ENCODE measurements at regions not wholly inside any gene's neighbourhood (a gene's known extent, or its start where the extent isn't known, plus 50 kb on each side); places are given as distances from the start of the nearest gene placed in this dataset.

DNA sequence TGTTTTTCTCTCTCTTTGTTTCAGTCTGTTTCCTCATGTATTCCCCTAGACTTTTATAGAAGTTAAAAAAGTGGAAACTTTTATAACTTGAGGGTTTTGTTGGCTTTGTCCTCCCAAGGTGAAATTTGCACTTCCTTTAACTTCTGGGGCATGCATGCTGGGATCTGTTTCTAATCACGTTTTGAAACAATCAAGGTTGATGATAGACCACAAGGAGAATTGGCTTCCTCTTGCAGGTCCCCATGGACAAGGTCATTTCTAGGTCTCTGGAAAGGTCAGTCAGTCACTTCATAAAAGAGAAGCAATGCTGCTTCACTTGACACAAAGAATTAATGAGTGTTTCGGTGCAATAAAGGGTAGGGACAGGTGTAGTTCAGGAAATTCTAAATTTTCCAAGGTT lies 811.8 kb upstream of the CELF2 start:
- Histone ChIP-seq H3K4me1 (ENCODE audit: control insufficient read depth in 1 of 2, extremely low read depth in 1 of 2, insufficient read depth in 2 of 2, low read length in 2 of 2) (no peaks in the 10 kb centered on the region), H3K27me3 (replicated peaks in 1 of 2; ENCODE audit: control insufficient read depth in 2 of 2, extremely low read depth in 1 of 2, insufficient read depth in 2 of 2, low read length in 1 of 2) (no peaks in the 10 kb centered on the region), H3K27ac (ENCODE audit: low read length) (no peak overlapping the region), H3K9me3 (no peaks in the 10 kb centered on the region), H3K36me3 (ENCODE audit: control insufficient read depth in 2 of 2, extremely low read depth in 1 of 2, insufficient read depth in 1 of 2, low read length in 1 of 2) (no peaks in the 10 kb centered on the region), H3K4me3 (ENCODE audit: control insufficient read depth in 1 of 2, extremely low read depth in 1 of 2, low read length in 1 of 2) (no peak overlapping the region)
- H3K36me3 Mint-ChIP-seq: no peaks in the 10 kb centered on the region
- CTCF ChIA-PET: no interaction called here
- H3K9me3 Mint-ChIP-seq: peaks cover 3 to 17% (median 10%) of the 10 kb centered on the region in 3 donors
- no peaks in the 10 kb centered on the region for H3K4me1 Mint-ChIP-seq
- ATAC-seq (replicated peaks in 1 of 4) (no peak), DNase-seq (no peak)
- POLR2A ChIA-PET: no interaction called here
- no peak overlapping the region for H3K4me3 Mint-ChIP-seq
- H3K27ac Mint-ChIP-seq: no peak overlapping the region
- H3K27me3 Mint-ChIP-seq: peaks cover 0 to 3% of the 10 kb centered on the region in 2 donors
- WGBS (ENCODE audit: insufficient coverage): 70% methylated on average over 1 of the region's 2 CpGs

GRCh38 chr10:10207538-10207937 lies 810.1 kb upstream of the CELF2 start:
- no peak overlapping the region for H3K4me3 Mint-ChIP-seq
- H3K4me1 ChIP-seq (ENCODE audit: control insufficient read depth in 1 of 2, extremely low read depth in 1 of 2, insufficient read depth in 2 of 2, low read length in 2 of 2): no peaks in the 10 kb centered on the region
- no peaks in the 10 kb centered on the region for H3K4me1 Mint-ChIP-seq
- H3K27me3 Mint-ChIP-seq: peaks cover 0 to 3% of the 10 kb centered on the region in 2 donors
- H3K36me3 ChIP-seq (ENCODE audit: control insufficient read depth in 2 of 2, extremely low read depth in 1 of 2, insufficient read depth in 1 of 2, low read length in 1 of 2): no peaks in the 10 kb centered on the region
- H3K27me3 ChIP-seq (replicated peaks in 1 of 2; ENCODE audit: control insufficient read depth in 2 of 2, extremely low read depth in 1 of 2, insufficient read depth in 2 of 2, low read length in 1 of 2): no peaks in the 10 kb centered on the region
- ATAC-seq (replicated peaks in 1 of 4) (no peak), DNase-seq (no peak)
- 100% methylated on average over 1 of the region's 3 CpGs for WGBS (ENCODE audit: insufficient coverage)
- ChIA-PET CTCF (no interaction called here), POLR2A (no interaction called here)
- H3K9me3 ChIP-seq: no peaks in the 10 kb centered on the region
- peaks cover 3 to 17% (median 10%) of the 10 kb centered on the region in 3 donors for H3K9me3 Mint-ChIP-seq
- no peak overlapping the region for H3K4me3 ChIP-seq (ENCODE audit: control insufficient read depth in 1 of 2, extremely low read depth in 1 of 2, low read length in 1 of 2)
- H3K27ac Mint-ChIP-seq: no peak overlapping the region
- H3K27ac ChIP-seq (ENCODE audit: low read length): no peak overlapping the region
- H3K36me3 Mint-ChIP-seq: no peaks in the 10 kb centered on the region

DNA sequence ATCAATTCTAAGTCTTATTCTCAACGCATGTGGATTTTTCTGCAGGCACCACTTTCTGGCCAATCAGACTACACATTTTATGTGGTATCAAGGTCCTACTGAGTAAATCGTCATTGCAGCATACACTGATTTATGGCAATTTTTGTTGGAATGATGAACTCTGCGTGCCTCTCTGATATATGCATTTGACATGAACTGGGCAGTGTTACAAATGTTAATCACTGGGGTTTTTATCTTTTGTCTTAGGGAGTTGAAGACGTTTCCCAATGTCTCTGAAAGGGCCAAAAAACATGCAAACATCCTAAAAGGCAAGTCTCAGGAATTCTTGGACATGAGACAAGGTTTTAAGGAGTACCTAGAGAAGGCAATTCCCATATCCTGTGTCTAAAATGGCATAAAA lies 809.5 kb upstream of the CELF2 start:
- ChIA-PET CTCF (no interaction called here), POLR2A (no interaction called here)
- H3K36me3 ChIP-seq (ENCODE audit: control insufficient read depth in 2 of 2, extremely low read depth in 1 of 2, insufficient read depth in 1 of 2, low read length in 1 of 2): no peaks in the 10 kb centered on the region
- no peak overlapping the region for H3K27ac Mint-ChIP-seq
- H3K4me3 ChIP-seq (ENCODE audit: control insufficient read depth in 1 of 2, extremely low read depth in 1 of 2, low read length in 1 of 2): no peak overlapping the region
- H3K9me3 Mint-ChIP-seq: peaks cover 3 to 12% (median 7%) of the 10 kb centered on the region in 3 donors
- no peaks in the 10 kb centered on the region for H3K36me3 Mint-ChIP-seq
- DNase-seq: no peak
- ATAC-seq (replicated peaks in 1 of 4): no peak
- H3K27me3 ChIP-seq (replicated peaks in 1 of 2; ENCODE audit: control insufficient read depth in 2 of 2, extremely low read depth in 1 of 2, insufficient read depth in 2 of 2, low read length in 1 of 2): no peaks in the 10 kb centered on the region
- peaks cover 0 to 3% of the 10 kb centered on the region in 2 donors for H3K27me3 Mint-ChIP-seq
- no peak overlapping the region for H3K27ac ChIP-seq (ENCODE audit: low read length)
- no peaks in the 10 kb centered on the region for H3K9me3 ChIP-seq
- H3K4me3 Mint-ChIP-seq: no peak overlapping the region
- H3K4me1 ChIP-seq (ENCODE audit: control insufficient read depth in 1 of 2, extremely low read depth in 1 of 2, insufficient read depth in 2 of 2, low read length in 2 of 2): no peaks in the 10 kb centered on the region
- H3K4me1 Mint-ChIP-seq: no peaks in the 10 kb centered on the region
- WGBS (ENCODE audit: insufficient coverage): no CpG with 5 or more reads among the region's 4 CpGs

- ATAC-seq (replicated peaks in 1 of 4) (no peak), DNase-seq (no peak)
- ChIA-PET CTCF (no interaction called here), POLR2A (no interaction called here)
- Histone ChIP-seq H3K9me3 (no peaks in the 10 kb centered on the region), H3K36me3 (ENCODE audit: control insufficient read depth in 2 of 2, extremely low read depth in 1 of 2, insufficient read depth in 1 of 2, low read length in 1 of 2) (no peaks in the 10 kb centered on the region), H3K27me3 (replicated peaks in 1 of 2; ENCODE audit: control insufficient read depth in 2 of 2, extremely low read depth in 1 of 2, insufficient read depth in 2 of 2, low read length in 1 of 2) (no peaks in the 10 kb centered on the region), H3K4me3 (ENCODE audit: control insufficient read depth in 1 of 2, extremely low read depth in 1 of 2, low read length in 1 of 2) (no peak overlapping the region), H3K27ac (ENCODE audit: low read length) (no peak overlapping the region), H3K4me1 (ENCODE audit: control insufficient read depth in 1 of 2, extremely low read depth in 1 of 2, insufficient read depth in 2 of 2, low read length in 2 of 2) (no peaks in the 10 kb centered on the region)
- peaks cover 0 to 3% of the 10 kb centered on the region in 2 donors for H3K27me3 Mint-ChIP-seq
- H3K4me3 Mint-ChIP-seq: no peak overlapping the region
- no peaks in the 10 kb centered on the region for H3K4me1 Mint-ChIP-seq
- peaks cover 3 to 8% (median 7%) of the 10 kb centered on the region in 3 donors for H3K9me3 Mint-ChIP-seq
- no peaks in the 10 kb centered on the region for H3K36me3 Mint-ChIP-seq
- no peak overlapping the region for H3K27ac Mint-ChIP-seq
- WGBS (ENCODE audit: insufficient coverage): 52% methylated on average over 2 of the region's 3 CpGs
Observed at GRCh38 chr10:10209167-10209566, 808.5 kb upstream of the CELF2 start.

DNA sequence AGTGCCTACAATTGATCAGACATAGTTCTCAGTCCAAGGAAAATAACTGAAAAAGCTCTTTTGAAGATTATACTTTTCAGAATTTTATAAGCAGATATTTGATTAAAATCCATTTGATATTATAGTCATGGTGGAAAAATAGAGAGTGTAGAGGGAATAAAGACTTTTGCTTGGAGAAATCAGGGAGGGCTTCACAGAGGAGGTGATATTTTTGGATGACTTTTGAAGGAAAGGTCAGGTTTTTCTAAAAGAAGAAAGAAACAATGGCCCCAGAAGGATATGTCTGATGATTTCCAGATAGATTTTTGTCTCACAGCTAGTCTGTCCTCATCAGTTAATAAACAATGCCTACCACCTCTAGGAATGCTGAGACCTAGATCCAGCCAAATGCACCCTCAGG lies 806.3 kb upstream of the CELF2 start:
- DNase-seq (no peak), ATAC-seq (replicated peaks in 1 of 4) (no peak)
- Mint-ChIP-seq H3K27me3 (peaks cover 5 to 6% of the 10 kb centered on the region in 2 donors), H3K4me1 (no peaks in the 10 kb centered on the region), H3K27ac (no peak overlapping the region), H3K9me3 (no peaks in the 10 kb centered on the region), H3K4me3 (no peak overlapping the region), H3K36me3 (no peaks in the 10 kb centered on the region)
- Histone ChIP-seq H3K27me3 (replicated peaks in 1 of 2; ENCODE audit: control insufficient read depth in 2 of 2, extremely low read depth in 1 of 2, insufficient read depth in 2 of 2, low read length in 1 of 2) (no peaks in the 10 kb centered on the region), H3K4me3 (ENCODE audit: control insufficient read depth in 1 of 2, extremely low read depth in 1 of 2, low read length in 1 of 2) (no peak overlapping the region), H3K36me3 (ENCODE audit: control insufficient read depth in 2 of 2, extremely low read depth in 1 of 2, insufficient read depth in 1 of 2, low read length in 1 of 2) (no peaks in the 10 kb centered on the region), H3K9me3 (no peaks in the 10 kb centered on the region), H3K4me1 (ENCODE audit: control insufficient read depth in 1 of 2, extremely low read depth in 1 of 2, insufficient read depth in 2 of 2, low read length in 2 of 2) (no peaks in the 10 kb centered on the region), H3K27ac (ENCODE audit: low read length) (no peak overlapping the region)
- ChIA-PET CTCF (no interaction called here), POLR2A (no interaction called here)

DNA sequence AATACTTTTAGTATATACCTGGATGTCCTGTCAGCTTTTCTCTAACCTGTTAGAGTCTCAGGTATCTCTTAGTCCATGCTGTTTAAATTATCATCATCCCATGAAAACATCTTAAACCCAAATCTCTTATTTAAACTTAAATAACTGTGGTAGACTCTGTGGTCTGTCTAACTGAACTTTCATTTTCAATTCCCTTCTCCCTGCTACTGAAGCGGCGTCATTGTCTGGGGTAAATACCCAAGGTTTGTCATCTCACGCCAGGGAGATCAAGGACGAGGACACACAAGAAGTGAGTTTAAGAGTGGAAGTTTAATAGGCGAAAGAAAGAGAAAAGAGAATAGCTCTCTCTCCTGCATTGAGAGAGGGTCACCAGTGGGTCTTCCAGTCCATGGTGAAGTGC lies 804.4 kb upstream of the CELF2 start:
- H3K36me3 Mint-ChIP-seq: no peaks in the 10 kb centered on the region
- WGBS (ENCODE audit: insufficient coverage): 82% methylated on average over 3 of the region's 5 CpGs
- H3K9me3 Mint-ChIP-seq: no peaks in the 10 kb centered on the region
- Histone ChIP-seq H3K27me3 (replicated peaks in 1 of 2; ENCODE audit: control insufficient read depth in 2 of 2, extremely low read depth in 1 of 2, insufficient read depth in 2 of 2, low read length in 1 of 2) (no peaks in the 10 kb centered on the region), H3K4me1 (ENCODE audit: control insufficient read depth in 1 of 2, extremely low read depth in 1 of 2, insufficient read depth in 2 of 2, low read length in 2 of 2) (no peaks in the 10 kb centered on the region), H3K9me3 (no peaks in the 10 kb centered on the region), H3K36me3 (ENCODE audit: control insufficient read depth in 2 of 2, extremely low read depth in 1 of 2, insufficient read depth in 1 of 2, low read length in 1 of 2) (no peaks in the 10 kb centered on the region), H3K4me3 (ENCODE audit: control insufficient read depth in 1 of 2, extremely low read depth in 1 of 2, low read length in 1 of 2) (no peak overlapping the region), H3K27ac (ENCODE audit: low read length) (no peak overlapping the region)
- no peak for DNase-seq
- H3K4me3 Mint-ChIP-seq: no peak overlapping the region
- peaks cover 5 to 6% of the 10 kb centered on the region in 2 donors for H3K27me3 Mint-ChIP-seq
- no peak overlapping the region for H3K27ac Mint-ChIP-seq
- POLR2A ChIA-PET: no interaction called here
- no peak for ATAC-seq (replicated peaks in 1 of 4)
- H3K4me1 Mint-ChIP-seq: no peaks in the 10 kb centered on the region
- CTCF ChIA-PET: no interaction called here

- Mint-ChIP-seq H3K9me3 (no peaks in the 10 kb centered on the region), H3K4me3 (no peak overlapping the region), H3K36me3 (no peaks in the 10 kb centered on the region), H3K27ac (no peak overlapping the region), H3K4me1 (no peaks in the 10 kb centered on the region), H3K27me3 (peaks cover 0 to 2% of the 10 kb centered on the region in 2 donors)
- Histone ChIP-seq H3K9me3 (no peaks in the 10 kb centered on the region), H3K36me3 (ENCODE audit: control insufficient read depth in 2 of 2, extremely low read depth in 1 of 2, insufficient read depth in 1 of 2, low read length in 1 of 2) (no peaks in the 10 kb centered on the region), H3K27me3 (replicated peaks in 1 of 2; ENCODE audit: control insufficient read depth in 2 of 2, extremely low read depth in 1 of 2, insufficient read depth in 2 of 2, low read length in 1 of 2) (no peaks in the 10 kb centered on the region), H3K27ac (ENCODE audit: low read length) (no peak overlapping the region), H3K4me3 (ENCODE audit: control insufficient read depth in 1 of 2, extremely low read depth in 1 of 2, low read length in 1 of 2) (no peak overlapping the region), H3K4me1 (ENCODE audit: control insufficient read depth in 1 of 2, extremely low read depth in 1 of 2, insufficient read depth in 2 of 2, low read length in 2 of 2) (no peaks in the 10 kb centered on the region)
- WGBS (ENCODE audit: insufficient coverage): 67% methylated on average over 1 of the region's 4 CpGs
- ChIA-PET CTCF (no interaction called here), POLR2A (no interaction called here)
- no peak for DNase-seq
- ATAC-seq (replicated peaks in 1 of 4): no peak
Observed at GRCh38 chr10:10222304-10222841, 795.3 kb upstream of the CELF2 start.
